ENCODE measurements at regions not wholly inside any gene's neighbourhood (a gene's known extent, or its start where the extent isn't known, plus 50 kb on each side); places are given as distances from the start of the nearest gene placed in this dataset.

DNA sequence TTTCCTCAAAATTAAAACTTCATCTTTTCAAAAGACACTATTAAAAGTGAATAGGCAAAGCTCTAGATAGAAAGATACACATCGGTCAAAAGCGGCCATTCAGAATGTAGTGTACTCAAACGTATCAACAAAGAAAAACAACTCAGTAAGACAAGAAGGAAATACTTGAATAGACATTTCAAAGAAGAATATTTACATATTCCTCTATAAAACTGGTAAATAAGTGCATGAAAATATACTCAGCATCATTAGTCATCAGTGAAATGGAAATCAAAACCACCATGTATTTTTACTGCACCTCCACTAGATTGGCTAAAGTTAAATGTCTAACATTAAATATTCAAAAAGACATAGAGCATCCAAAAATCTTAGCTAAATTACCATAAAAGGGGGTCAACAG is 551.1 kb upstream of the SORCS1 start:
- no peak for FAIRE-seq
- 92% methylated on average over 3 of the region's 3 CpGs; no CpG with 5 or more reads in 1 of the 2 experiments for WGBS, 2 experiments (ENCODE audit: extremely low coverage in 1 of 2, insufficient coverage in 1 of 2, insufficient read length in 1 of 2, insufficient replicate concordance in 2 of 2, low coverage in 1 of 2, low lambda C conversion rate in 2 of 2, missing lambda C conversion rate in 1 of 2)

More for the DNA sequence above, 551.1 kb upstream of the SORCS1 start:
- no peaks in the 10 kb centered on the region for H3K36me3 ChIP-seq (ENCODE audit: control insufficient read depth in 2 of 4, insufficient read depth in 4 of 4, low read length in 3 of 4)
- no peak overlapping the region for H2BK12ac ChIP-seq (ENCODE audit: low read depth, low read length)
- no peak overlapping the region for H2BK120ac ChIP-seq (replicated peaks; ENCODE audit: low read depth, low read length)
- no peak overlapping the region for H2AK5ac ChIP-seq (ENCODE audit: low read depth, low read length)
- no peak overlapping the region for H2AFZ ChIP-seq (ENCODE audit: low read length)
- no peaks in the 10 kb centered on the region for H4K20me1 ChIP-seq (replicated peaks in 1 of 2; ENCODE audit: control insufficient read depth in 1 of 2, insufficient read depth in 2 of 2, low read length in 2 of 2)
- no peak overlapping the region for H3K4ac ChIP-seq (replicated peaks; ENCODE audit: insufficient read length, low read depth, low read length)
- H2BK5ac ChIP-seq (ENCODE audit: low read depth, low read length): no peak overlapping the region
- no peaks in the 10 kb centered on the region for H3K9me3 ChIP-seq (ENCODE audit: insufficient read depth in 2 of 2, low read depth in 1 of 2, low read length in 1 of 2)
- TF ChIP-seq GABPA (IDR thresholded peaks at IDR 0.05; ENCODE audit: borderline replicate concordance, insufficient read depth, low read length) (no peak), YY1 (IDR thresholded peaks at IDR 0.05; ENCODE audit: low read depth, low read length) (no peak), TAF1 (IDR thresholded peaks at IDR 0.05; ENCODE audit: low read depth, low read length) (no peak), USF2 (IDR thresholded peaks at IDR 0.05; ENCODE audit: low read length) (no peak), HDAC2 (IDR thresholded peaks at IDR 0.05; ENCODE audit: borderline replicate concordance in 1 of 2, low read depth in 2 of 2, low read length in 2 of 2) (no peak), CTBP2 (IDR thresholded peaks at IDR 0.05; ENCODE audit: borderline replicate concordance, insufficient read depth, insufficient read length, low read length) (no peak), GTF2F1 (IDR thresholded peaks at IDR 0.05; ENCODE audit: borderline replicate concordance, low read depth, low read length) (no peak)
- DNase-seq (ENCODE audit: low read depth in 1 of 2, low spot score in 2 of 2): no peak
- no peak overlapping the region for H3K56ac ChIP-seq (replicated peaks; ENCODE audit: insufficient read length, low read depth, low read length)
- no peaks in the 10 kb centered on the region for H3K79me2 ChIP-seq (ENCODE audit: control insufficient read depth in 1 of 2, insufficient read depth in 2 of 2, low read length in 2 of 2)
- H3K4me3 ChIP-seq (ENCODE audit: extremely low read depth in 1 of 4, insufficient read depth in 2 of 4, low read depth in 3 of 4, low read length in 4 of 4): no peak overlapping the region
- no peak overlapping the region for H2BK15ac ChIP-seq (ENCODE audit: low read length)
- no peak overlapping the region for H3K18ac ChIP-seq (ENCODE audit: extremely low read depth, low read length)
- no peak overlapping the region for H4K91ac ChIP-seq (replicated peaks; ENCODE audit: insufficient read length, low read length)
- no peaks in the 10 kb centered on the region for H3K79me1 ChIP-seq (ENCODE audit: low read depth, low read length)
- H3K27me3 ChIP-seq (replicated peaks in 1 of 4; ENCODE audit: control insufficient read depth in 3 of 4, extremely low read depth in 1 of 4, insufficient read depth in 3 of 4, low read length in 3 of 4): peaks cover 0 to 1% (median 0%) of the 10 kb centered on the region in 4 experiments; a peak in 1 of 7 replicates
- no peak overlapping the region for H2BK20ac ChIP-seq (ENCODE audit: low read length)
- no peaks in the 10 kb centered on the region; the same call in 1 of the 2 replicates for H3K23me2 ChIP-seq (ENCODE audit: low read depth, low read length)
- H3K9ac ChIP-seq (replicated peaks in 1 of 4; ENCODE audit: extremely low read depth in 1 of 4, low read depth in 3 of 4, low read length in 3 of 4): no peak overlapping the region
- H3K4me1 ChIP-seq (replicated peaks in 1 of 4; ENCODE audit: control insufficient read depth in 3 of 4, insufficient read depth in 4 of 4, low read length in 3 of 4): peaks cover 0 to 2% (median 0%) of the 10 kb centered on the region in 4 experiments; a peak in 1 of 7 replicates
- no peak overlapping the region for H3K14ac ChIP-seq (ENCODE audit: insufficient read length)
- H4K8ac ChIP-seq (ENCODE audit: extremely low read depth, insufficient read depth, low read length): no peak overlapping the region
- POLR2A ChIA-PET (ENCODE audit: partially characterized antibody): no interaction called here
- CTCF ChIA-PET (ENCODE audit: partially characterized antibody): no interaction called here
- H3K27ac ChIP-seq (ENCODE audit: low read depth, low read length): no peak overlapping the region
- H4K5ac ChIP-seq (ENCODE audit: insufficient read length, low read depth, low read length): no peak overlapping the region
- no peak overlapping the region for H3K4me2 ChIP-seq (ENCODE audit: insufficient read depth in 1 of 2, low read depth in 2 of 2, low read length in 2 of 2)
- H3K23ac ChIP-seq (ENCODE audit: insufficient read length): no peak overlapping the region
